RCC 7860 (cell line): ENCODE measurements at regions not wholly inside any gene's neighbourhood (a gene's known extent, or its start where the extent isn't known, plus 50 kb on each side); places are given as distances from the start of the nearest gene placed in this dataset.
"Not testable (repeated sequence)": the region's sequence is repeated elsewhere in the genome, so short reads cannot be mapped to it uniquely, and the experiment has no call there.

Experiments
- DNase-seq: peaks from one replicate; pipeline ENCODE4 v3.0.0-alpha.2; 2015; ENCODE audit warnings: low spot score
- FAIRE-seq: peaks from 2 replicates; lab custom pipeline; 2012; peaks lifted over from hg19 to GRCh38; lab: Jason Lieb, UNC

DNA sequence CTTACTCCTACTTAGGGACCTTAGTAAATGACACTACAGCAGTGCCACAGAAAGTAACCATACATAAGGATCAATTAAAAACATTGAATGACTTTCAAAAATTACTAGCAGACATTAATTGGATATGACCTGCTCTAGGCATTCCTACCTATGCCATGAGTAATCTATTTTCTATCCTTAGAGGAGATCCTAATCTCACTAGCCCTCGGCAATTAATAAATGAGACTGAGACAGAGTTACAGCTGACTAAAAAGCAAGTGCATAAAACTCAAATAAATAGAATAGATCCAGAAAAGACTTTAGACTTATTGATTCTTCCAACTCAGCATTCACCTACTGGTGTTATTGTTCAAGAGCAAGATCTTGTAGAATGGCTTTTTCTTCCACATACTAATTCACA is 141.1 kb upstream of the ZNF91 start:
- not testable (repeated sequence) for FAIRE-seq, DNase-seq

DNA sequence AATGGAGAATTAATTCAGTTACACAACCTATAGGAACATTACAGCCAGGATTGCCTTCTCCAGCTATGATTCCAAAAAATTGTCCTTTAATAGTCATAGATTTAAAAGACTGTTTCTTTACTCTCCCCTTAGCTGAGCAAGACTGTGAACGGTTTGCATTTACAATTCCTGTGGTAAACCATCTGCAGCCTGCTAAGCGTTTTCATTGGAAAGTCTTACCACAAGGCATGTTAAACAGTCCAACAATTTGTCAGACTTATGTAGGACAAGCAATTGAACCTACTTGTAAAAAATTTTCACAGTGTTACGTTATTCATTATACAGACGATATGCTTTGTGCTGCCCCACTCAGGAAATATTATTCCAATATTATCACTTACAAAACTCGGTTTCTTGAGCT is 140.6 kb upstream of the ZNF91 start:
- not testable (repeated sequence) for FAIRE-seq

DNA sequence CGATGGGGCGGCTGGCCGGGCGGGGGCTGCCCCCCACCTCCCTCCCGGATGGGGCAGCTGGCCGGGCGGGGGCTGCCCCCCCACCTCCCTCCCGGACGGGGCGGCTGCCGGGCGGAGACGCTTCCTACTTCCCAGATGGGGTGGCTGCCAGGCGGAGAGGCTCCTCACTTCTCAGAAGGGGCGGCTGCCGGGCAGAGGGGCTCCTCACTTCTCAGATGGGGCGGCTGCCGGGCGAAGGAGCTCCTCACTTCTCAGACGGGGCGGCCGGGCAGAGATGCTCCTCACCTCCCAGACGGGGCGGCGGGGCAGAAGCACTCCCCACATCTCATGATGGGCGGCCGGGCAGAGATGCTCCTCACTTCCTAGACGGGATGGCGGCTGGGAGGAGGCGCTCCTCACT is 138.2 kb upstream of the ZNF91 start:
- FAIRE-seq, DNase-seq: not testable (repeated sequence)

More for the DNA sequence above, 140.6 kb upstream of the ZNF91 start:
- not testable (repeated sequence) for DNase-seq

DNA sequence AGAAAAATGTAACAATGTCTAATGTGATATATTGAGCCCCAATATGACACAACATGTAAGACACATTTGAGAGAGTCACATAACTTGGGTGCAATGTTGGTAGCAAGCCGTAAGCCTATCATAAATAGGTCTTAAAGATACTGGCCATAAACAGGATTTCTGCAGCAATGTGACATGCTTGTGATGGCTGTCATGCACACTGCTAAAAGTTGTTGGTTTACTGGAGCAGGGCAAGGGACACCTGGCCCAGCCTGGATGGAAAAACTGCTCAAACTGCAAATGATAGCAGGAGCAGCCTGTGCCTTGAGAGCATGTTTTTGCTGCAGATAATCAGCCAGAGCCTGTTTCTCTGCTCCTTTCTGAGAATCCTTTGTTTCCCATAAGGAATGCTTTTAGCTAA is 136.7 kb upstream of the ZNF91 start:
- no peak for FAIRE-seq
- DNase-seq: no peak

DNA sequence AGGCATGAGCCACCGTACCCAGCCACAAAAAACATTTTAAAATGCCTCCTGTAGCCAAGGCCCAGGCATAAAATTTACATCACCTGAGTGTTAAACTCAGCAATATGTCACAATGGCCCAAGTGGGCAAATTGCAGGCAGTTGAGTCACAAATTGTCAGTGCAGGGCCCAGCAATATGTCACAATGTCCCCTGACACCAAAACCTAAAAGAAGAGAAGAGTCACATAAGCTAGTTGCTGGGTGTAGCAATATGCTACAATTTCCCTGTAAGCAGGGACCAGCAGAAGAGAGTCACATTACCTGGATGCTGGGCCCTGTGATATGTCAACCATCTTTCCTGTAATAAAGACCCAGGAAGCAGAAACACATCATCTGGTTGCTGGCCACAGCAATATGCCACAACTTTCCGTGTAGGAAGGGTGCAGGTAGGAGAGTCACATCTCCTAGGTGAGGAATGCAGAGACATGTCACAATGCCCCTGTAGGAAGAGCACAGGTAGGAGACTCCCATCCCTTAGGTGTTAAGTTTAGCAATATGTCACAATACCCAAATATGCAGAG is 136.0 kb upstream of the ZNF91 start:
- no peak for FAIRE-seq
- no peak for DNase-seq

DNA sequence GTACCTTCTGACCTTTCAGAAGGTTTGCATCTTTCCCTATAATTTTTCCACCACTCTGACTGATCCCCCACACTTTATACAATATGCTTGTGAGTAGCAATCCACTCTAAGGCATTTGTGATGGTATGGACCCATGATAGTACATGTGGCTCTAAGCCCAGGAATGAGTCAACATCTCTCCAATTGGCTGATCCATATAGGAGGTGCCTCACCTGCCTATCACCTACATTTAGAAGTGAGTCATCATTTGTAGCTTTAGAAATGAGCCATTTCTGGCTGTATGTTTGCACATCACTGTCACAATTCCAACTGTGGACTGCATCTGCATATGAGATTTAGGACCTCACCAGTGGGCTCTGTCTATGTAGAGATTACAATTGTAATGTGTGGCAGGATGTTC is 133.1 kb upstream of the ZNF91 start:
- FAIRE-seq (no peak), DNase-seq (no peak)

DNA sequence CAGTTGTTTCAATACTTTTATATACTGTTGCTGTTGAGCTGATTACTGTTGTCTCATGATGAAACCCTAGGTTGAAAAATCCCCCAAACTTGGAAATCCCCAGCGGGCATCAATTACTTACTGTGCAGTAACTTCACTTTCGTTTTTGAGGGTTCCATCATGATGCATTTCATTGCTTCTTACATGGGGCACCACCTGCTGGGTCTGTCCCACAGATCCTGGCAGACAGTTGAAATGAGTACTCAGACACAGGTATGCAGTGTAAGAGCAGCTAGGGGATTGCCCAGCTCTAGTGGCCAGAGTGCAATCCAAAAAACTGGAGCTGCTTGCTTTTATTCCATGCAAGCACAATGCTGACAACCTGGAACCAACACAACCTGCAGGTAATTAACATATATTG is 132.5 kb upstream of the ZNF91 start:
- DNase-seq (peak; percentile 16), FAIRE-seq (no peak)

DNA sequence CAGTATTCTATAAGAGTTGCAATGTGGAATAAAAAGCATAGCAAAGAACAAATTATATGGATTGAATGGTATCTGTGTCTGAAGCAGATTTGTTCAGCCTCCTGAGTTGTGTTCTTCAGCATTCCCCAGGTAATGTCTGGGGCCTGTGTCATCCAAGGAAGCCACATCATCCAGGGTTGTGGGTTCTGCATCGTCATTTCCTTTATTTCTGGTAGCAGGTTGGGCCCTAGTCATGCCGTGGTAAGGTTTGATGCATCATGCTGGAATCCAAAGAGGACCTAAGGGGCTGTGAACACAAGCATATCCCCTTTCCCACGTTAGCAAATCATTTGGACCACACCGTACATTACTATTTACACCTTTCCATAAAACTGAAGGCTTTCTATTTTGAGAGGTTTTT is 131.0 kb upstream of the ZNF91 start:
- DNase-seq (no peak), FAIRE-seq (no peak)

DNA sequence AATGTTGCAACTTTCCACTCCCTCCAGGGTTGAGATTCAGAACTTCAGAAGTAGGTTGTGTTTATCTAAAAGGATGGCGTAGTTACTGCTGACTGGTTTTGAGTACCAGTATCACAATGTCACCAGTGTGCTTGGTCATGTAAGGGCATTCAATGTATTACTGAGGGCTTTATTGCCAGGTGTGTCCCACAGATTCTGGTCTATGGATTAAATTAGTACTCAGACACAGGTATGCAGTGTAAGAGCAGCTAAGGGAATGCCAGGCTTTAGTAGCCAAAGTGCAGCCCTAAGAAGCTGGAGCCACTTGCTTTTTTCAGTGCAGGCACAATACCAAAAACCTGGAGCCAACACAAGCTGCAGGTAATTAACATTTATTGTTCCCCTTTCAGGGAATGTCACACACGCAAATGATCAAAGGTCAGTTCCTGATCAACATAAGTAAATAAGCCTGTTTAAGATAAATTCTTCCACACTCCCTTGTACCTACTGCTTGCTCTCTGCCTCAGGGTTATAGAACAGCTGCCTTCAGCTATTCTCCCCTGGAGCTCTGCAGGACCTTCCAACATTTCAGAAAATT is 130.1 kb upstream of the ZNF91 start:
- DNase-seq (no peak), FAIRE-seq (no peak)

DNA sequence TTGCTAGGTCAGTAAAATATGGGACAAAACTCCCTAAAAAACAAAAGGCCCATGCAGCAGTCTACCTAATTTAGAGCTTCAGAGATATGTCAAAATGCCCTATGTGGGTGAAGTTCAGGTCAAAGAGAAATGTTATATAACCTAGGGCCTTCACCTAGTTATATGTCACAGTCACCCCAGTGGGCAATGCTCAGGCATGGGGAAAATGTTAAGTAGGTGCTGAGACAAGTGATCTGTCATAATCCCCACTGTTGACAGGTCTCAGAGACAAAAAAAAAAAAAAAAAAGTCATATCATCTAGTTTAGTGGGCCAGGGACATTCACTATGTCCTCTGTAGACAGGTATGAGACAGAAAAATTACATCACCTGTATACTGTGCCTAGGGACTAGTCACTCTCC is 128.6 kb upstream of the ZNF91 start:
- no peak for FAIRE-seq

DNA sequence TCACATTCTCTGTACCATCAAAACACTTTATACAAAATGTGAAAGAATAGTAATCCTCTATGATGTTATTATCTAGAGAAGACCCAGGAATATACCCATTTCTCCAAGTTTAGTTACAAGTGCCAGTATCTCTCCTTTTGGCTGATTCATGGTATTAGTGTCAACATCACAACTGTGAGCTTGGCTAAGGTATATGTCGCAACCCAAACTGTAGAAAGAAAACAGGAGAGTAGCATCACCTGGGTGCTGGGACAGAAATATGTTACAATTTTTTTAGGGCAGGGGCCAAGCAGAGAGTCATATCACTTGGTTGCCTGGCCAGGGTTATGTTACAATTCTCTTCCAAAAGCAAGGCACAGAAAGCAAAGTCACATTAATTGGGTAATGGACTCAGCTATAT is 127.2 kb upstream of the ZNF91 start:
- FAIRE-seq (no peak), DNase-seq (no peak)

More for the DNA sequence above, 128.6 kb upstream of the ZNF91 start:
- DNase-seq: no peak

DNA sequence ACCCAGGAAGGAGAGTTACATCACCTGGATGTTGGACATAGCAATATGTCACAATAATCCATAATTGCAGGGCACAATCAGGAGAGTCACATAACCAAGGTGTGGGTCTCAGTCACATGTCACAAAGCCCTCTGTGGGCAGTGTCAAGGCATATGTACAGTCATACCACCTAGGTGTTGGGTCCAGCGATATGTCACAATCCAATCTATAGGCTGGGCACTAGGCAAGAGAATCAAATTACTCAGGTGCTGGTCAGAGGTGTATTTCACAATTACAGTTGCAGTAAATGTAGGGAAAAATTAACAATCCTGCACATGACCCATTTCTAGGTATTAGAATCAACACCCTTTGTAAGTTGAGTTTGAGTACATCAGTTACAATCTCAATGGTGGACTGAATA is 126.2 kb upstream of the ZNF91 start:
- no peak for FAIRE-seq
- no peak for DNase-seq

DNA sequence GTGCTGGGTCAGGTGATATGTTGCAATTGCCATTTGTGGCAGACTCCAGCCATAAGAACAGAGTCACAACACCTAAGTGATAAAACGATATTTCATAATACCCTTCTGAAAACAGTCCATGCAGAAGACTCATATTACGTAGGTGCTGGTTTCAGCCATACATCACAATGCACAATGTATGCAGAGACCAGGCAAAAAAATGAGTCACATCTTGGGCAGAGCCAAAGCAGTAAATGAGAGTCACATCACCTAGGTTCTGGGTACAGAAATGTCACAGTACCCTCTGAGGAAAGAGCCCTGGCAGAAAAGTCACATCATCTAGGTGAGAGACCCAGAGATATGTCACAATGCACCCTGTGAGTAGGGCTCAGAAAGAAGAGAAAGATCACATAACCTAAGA is 125.2 kb upstream of the ZNF91 start:
- FAIRE-seq: no peak
- DNase-seq: no peak

DNA sequence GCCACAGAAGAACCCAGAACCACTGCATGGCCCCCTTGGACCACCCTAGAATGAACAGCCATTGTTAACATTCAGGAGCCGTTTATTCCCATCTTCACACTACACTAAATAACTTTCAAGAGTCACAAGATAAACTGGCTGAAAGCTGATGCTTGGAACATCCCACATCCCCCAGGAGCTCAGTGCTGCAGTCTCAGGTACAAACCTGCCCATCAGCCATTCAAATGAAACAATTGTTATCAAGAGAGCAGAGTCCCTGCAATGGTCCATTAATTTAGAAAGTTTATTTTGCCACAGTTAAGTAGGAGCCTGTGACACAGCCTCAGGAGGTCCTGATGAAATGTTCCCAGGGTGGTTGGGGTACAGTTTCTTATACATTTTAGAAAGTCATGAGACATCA is 123.8 kb upstream of the ZNF91 start:
- no peak for DNase-seq
- no peak for FAIRE-seq

DNA sequence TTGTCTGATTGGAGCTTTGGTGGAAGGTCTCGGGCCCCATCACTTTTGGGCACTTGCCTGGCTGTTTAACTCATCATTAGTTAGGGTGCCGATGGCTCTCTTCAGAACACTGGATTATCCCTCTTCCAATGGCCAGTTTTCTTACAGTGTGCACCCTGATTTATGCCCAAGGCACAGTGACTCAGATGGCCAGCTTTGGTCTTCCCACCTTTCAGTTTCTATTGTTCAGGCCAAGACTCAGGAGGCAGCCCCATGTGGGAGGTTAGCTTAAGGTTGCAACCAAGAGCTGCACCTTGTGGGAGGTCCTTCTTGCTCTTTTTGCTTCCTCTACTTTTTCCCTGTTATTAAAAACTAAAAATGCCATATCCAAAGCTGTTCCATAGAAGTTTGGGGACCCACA is 121.0 kb upstream of the ZNF91 start:
- FAIRE-seq (no peak), DNase-seq (no peak)

DNA sequence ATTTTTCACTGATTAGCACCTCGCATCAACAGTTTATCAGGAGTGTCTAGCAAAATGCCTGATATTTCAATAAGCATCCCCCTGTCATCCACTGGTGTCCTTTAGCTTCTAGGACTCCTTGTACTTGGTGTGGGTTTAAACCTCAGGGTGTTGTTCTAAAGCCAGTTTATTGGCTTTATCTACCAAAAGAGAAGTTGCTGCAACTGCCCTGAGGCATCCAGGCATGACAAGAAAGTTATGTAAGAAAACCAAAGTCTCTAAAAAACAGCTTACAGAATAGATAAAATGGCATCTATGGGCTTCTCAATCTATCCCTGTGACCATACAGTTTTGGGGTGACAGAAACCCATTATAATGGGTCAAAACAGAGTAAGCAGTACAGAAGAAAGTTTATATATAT is 120.3 kb upstream of the ZNF91 start:
- FAIRE-seq (no peak), DNase-seq (no peak)

DNA sequence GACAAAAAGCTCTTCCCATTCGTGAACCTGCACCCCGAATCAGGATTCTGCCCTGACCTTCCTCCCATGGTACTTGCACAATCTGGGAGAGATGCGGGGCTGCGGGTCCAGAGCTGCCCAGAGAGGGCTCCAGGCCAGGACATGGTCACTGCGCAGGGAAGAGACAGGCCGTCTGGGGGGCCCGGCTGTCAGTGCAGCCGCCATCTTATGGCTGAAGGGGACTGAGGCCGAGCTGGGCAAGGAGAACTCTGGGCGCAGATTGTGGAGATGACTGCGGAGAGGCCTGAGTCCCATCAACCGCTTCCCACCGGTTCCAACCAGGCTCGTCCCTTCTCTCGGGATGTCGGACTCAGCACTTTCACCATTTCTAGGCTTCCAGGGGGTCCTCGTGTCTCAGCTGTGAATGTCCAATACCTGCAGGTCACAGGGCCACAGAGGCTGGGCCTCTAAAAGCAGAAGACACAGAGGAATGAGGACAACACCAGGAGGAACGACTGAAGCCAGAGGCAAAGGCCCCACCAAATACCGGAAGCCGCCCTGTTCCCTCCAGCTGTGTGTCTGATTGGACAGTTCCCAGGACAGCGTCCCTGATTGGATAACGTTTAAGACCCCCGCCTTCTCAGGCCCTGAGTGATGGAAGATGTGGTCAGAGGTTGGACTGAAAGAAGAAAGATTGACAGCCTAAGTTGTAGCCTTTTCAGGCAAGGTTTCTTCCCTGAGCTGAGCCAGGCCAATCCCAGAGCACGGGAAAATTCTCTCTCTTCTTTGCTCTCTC is 117.1 kb upstream of the ZNF91 start:
- no peak for FAIRE-seq
- no peak for DNase-seq

DNA sequence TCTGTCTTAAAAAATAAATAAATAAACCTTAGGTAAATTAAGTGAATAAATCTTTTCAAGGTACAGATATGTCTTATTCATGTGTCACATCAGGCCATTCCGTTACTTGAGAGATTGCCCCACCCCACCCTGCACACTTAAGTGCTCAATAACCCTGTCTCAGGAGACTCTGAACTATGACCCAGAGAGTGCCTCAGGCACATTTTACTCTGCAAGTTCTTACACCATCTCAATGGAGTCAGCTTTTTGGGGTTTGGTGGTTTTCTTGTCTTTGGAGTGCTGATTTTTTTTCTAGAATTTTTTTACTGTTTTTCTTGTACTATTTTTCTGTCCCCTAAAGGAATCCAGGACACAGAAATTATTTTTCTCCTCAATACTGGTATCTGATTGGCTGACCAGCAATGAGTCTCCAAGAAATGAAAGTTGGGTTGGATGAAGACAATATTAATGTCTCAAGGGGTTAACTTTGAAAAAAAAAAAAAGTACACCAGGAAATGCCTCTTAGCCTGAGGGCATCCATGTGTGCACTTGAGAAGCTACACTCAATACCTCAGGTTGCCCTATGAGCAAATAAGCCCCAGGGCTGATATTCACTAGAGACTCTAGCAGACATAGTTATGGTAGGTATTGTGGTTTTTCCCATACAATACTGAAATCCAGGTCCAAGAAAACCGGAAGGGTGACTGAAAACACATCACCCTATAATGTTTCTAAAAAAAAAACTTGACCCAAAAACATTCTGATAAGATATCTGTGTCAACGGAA is 114.6 kb upstream of the ZNF91 start:
- FAIRE-seq (no peak), DNase-seq (no peak)

DNA sequence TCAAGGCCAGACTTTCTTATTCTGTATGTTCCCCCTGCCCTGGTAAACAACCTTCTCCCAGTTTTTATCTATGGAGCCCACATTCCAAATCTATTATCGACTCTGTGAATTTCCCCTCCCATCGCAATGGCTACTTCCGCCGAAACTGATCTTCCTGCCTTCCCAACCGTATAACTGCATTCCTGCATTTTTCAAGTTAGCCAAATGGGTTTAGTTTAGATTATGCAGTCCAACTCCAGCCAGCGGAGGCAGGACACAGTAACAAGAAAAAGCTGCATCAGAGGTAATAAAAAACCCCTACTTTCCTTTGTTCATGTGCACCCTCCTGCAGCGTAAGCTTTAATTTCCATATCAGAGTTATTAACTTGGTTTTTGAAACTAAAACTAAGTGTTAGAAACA is 112.2 kb upstream of the ZNF91 start:
- no peak for DNase-seq

DNA sequence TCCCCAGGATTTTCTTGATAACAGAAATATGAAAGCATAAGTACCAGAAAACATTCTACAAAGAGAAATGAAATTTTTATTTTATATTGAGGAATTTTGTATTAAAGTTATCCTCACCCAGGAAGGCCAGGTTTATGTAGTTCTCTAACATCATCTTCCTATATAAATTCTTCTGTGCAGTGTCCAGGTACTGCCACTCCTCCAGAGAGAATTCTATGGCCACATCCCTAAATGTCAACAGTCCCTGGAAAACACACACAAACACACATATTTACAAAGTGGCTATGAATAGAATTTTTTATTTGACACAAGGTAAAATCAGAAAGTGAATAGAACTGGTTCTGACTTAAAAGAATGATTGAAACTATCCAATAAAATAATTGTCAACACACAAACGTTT is 110.5 kb upstream of the ZNF91 start:
- no peak for DNase-seq
- no peak for FAIRE-seq

More for the DNA sequence above, 112.2 kb upstream of the ZNF91 start:
- no peak for FAIRE-seq

DNA sequence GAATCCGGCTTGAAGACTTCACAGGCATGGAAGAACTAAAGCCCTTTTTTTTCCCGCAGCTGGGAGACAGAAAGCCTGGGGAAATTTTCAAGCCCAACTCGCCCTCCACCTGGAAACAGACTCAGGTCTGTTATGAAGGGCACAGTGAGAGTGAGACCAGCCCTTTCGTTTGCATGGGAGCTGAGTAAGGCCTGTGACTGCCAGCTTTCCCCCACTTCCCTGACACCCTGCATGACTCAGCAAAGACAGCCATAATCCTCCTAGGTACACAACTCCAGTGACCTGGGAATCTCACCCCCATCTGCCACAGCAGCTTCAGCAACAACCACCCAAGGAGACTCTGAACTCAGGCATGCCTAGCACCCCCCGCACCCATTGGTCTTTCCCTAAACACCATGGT is 87.6 kb upstream of the ZNF91 start:
- DNase-seq (no peak), FAIRE-seq (no peak)

DNA sequence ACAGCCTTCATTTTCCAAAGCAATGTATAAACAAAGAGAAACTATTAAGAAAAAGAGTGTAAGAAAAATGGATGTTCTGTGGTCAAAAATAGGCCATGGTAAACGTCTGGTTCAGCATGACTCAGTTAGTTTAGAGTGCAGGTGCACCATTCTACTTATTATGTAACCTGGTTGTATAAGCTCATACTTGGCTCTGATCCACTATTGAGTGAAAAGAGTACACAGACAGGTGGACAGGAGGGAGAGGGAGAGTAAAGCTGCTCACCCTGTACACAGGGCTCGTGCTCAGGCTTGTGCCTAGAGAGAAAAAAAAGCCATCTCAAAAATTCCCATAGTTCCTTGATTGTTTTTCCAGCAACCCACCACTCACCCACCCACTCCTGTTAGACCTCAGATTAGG is 85.8 kb upstream of the ZNF91 start:
- DNase-seq (no peak), FAIRE-seq (no peak)
